Endothelial cell of umbilical vein (primary cell): ENCODE measurements at regions not wholly inside any gene's neighbourhood (a gene's known extent, or its start where the extent isn't known, plus 50 kb on each side); places are given as distances from the start of the nearest gene placed in this dataset.

Source experiments
- BruUV-seq: library from RNA; stranded (reverse); fragments of 400-500 nt; replicated peaks from 2 replicates; lab custom pipeline; 2021; lab: Mats Ljungman, UMichigan
- CTCF ChIA-PET: fragments of 300-600, 350-600 bp; sonication (Branson Sonifier 250); formaldehyde crosslinking; loops from one replicate; lab custom pipeline; 2021; ENCODE audit warnings: antibody characterized with exemption, inconsistent platforms; lab: Charles Lee
- POLR2A ChIA-PET: fragments of 300-600, 350-600 bp; sonication (Branson Sonifier 250); formaldehyde crosslinking; loops from one replicate; lab custom pipeline; 2021; ENCODE audit warnings: antibody characterized with exemption, inconsistent platforms; lab: Charles Lee
- DNase-seq: peaks from one replicate; pipeline ENCODE4 v3.0.0-alpha.2; 2011; ENCODE audit warnings: low read depth, low spot score
- FAIRE-seq: peaks from 2 replicates; lab custom pipeline; 2011; peaks lifted over from hg19 to GRCh38; lab: Jason Lieb, UNC
- H2AFZ ChIP-seq: 2 replicates; pipeline ENCODE4 v1.6.0; 2012; ENCODE audit warnings: low read depth, low read length, control low read depth, inconsistent platforms
- H3K27ac ChIP-seq: 2 replicates; pipeline ENCODE4 v1.5.1; 2011; ENCODE audit warnings: low read depth, mild to moderate bottlenecking, control low read depth, low read length, moderate library complexity; ENCODE audit not compliant: insufficient read depth
- H3K27me3 ChIP-seq, 2 experiments: 2 replicates each; pipeline versions ENCODE4 v1.6.0 to v1.6.1; 2011; ENCODE audit warnings: low read length in 2 of 2, mixed read lengths in 1 of 2; ENCODE audit not compliant: control insufficient read depth in 2 of 2, insufficient read depth in 2 of 2
- H3K36me3 ChIP-seq, 2 experiments: 2 replicates in 1 of 2; 3 replicates in 1 of 2; pipeline ENCODE4 v1.5.1; 2011; ENCODE audit warnings: low read length in 2 of 2, mild to moderate bottlenecking in 1 of 2, moderate library complexity in 1 of 2; ENCODE audit not compliant: control insufficient read depth in 2 of 2, insufficient read depth in 2 of 2; ENCODE audit errors: extremely low read depth in 1 of 2
- H3K4me1 ChIP-seq: 3 replicates; pipeline ENCODE4 v1.5.1; 2011; ENCODE audit warnings: mild to moderate bottlenecking, low read length; ENCODE audit not compliant: control insufficient read depth, insufficient read depth; ENCODE audit errors: extremely low read depth
- H3K4me2 ChIP-seq: 2 replicates; pipeline ENCODE4 v1.6.1; 2011; ENCODE audit warnings: low read length, control low read depth, mixed read lengths; ENCODE audit not compliant: insufficient read depth
- H3K4me3 ChIP-seq, 3 experiments: fragments of 200-600 bp in 1 of 3; sonication (generic), shearing (Covaris generic) in 1 of 3; replicated peaks in 1 of 3; 2 replicates each; pipeline ENCODE4 v1.5.1; 2011 to 2016; ENCODE audit warnings: control low read depth in 3 of 3, low read length in 3 of 3, mild to moderate bottlenecking in 2 of 3, inconsistent platforms in 1 of 3, low read depth in 1 of 3, moderate library complexity in 1 of 3; ENCODE audit not compliant: insufficient read depth in 1 of 3
- H3K79me2 ChIP-seq: 2 replicates; pipeline ENCODE4 v1.6.0; 2012; ENCODE audit warnings: low read length, inconsistent platforms; ENCODE audit not compliant: control insufficient read depth, insufficient read depth
- H3K9ac ChIP-seq: replicated peaks from 2 replicates; pipeline ENCODE3; 2011; ENCODE audit warnings: low read length, control low read depth; ENCODE audit not compliant: insufficient read depth; ENCODE audit errors: extremely low read depth
- H3K9me1 ChIP-seq: replicated peaks from 3 replicates; pipeline ENCODE4 v1.6.0; 2011; ENCODE audit warnings: mild to moderate bottlenecking, low read length; ENCODE audit not compliant: control insufficient read depth, insufficient read depth; ENCODE audit errors: extremely low read depth
- H3K9me3 ChIP-seq: replicated peaks from 2 replicates; pipeline ENCODE4 v1.5.1; 2012; ENCODE audit warnings: low read length, inconsistent platforms; ENCODE audit not compliant: control insufficient read depth, insufficient read depth
- H4K20me1 ChIP-seq: replicated peaks from 2 replicates; pipeline ENCODE3; 2011; ENCODE audit warnings: mild to moderate bottlenecking, low read length; ENCODE audit not compliant: control insufficient read depth, insufficient read depth; ENCODE audit errors: extremely low read depth
- CTCF ChIP-seq, 2 donors: IDR thresholded peaks; 1 replicate in 1 of 2; 2 replicates in 1 of 2; pipeline ENCODE4 v1.5.1; 2011; ENCODE audit warnings: low read length in 2 of 2, mild to moderate bottlenecking in 2 of 2, moderate library complexity in 2 of 2, control low read depth in 1 of 2, inconsistent platforms in 1 of 2, low read depth in 1 of 2; ENCODE audit not compliant: insufficient read depth in 1 of 2; ENCODE audit errors: extremely low read depth in 1 of 2
- FOS ChIP-seq: IDR thresholded peaks from 2 replicates; pipeline ENCODE4 v1.6.1; 2011; ENCODE audit warnings: mild to moderate bottlenecking, low read length, moderate library complexity, borderline replicate concordance; ENCODE audit not compliant: insufficient read depth
- GATA2 ChIP-seq: IDR thresholded peaks from 2 replicates; pipeline ENCODE4 v1.7.0; 2011; ENCODE audit warnings: low read depth, mild to moderate bottlenecking, moderate library complexity, mixed read lengths, low read length; ENCODE audit not compliant: insufficient read length, insufficient read depth
- POLR2AphosphoS5 ChIP-seq: IDR thresholded peaks from 2 replicates; pipeline ENCODE4 v1.6.1; 2012; ENCODE audit warnings: low read depth, mild to moderate bottlenecking, control low read depth, low read length, moderate library complexity; ENCODE audit not compliant: insufficient read depth
- dilution Hi-C: fragments of 300-500 bp; cut with MboI; formaldehyde crosslinking; loops from one replicate; pipeline ENCODE4 v1.15.0; 2019; ENCODE audit warnings: low sequenced_read_pairs; ENCODE audit not compliant: extremely low pct_ligation_motif_present
- intact Hi-C: fragments of 100-400 bp; cut with micrococcal nuclease; formaldehyde crosslinking; loops from one replicate; pipeline ENCODE4 v1.10.0; 2022

GRCh38 chr13:74675182-74675581, 541.0 kb upstream of the KLF12 start:
- Histone ChIP-seq H3K9me3 (no peaks in the 10 kb centered on the region), H3K4me1 (no peaks in the 10 kb centered on the region), H3K4me2 (no peak overlapping the region), H3K9me1 (no peaks in the 10 kb centered on the region), H3K4me3 (no peak overlapping the region), H4K20me1 (no peaks in the 10 kb centered on the region), H3K36me3 (no peaks in the 10 kb centered on the region), H3K27ac (no peak overlapping the region), H3K27me3 (no peaks in the 10 kb centered on the region), H3K79me2 (no peaks in the 10 kb centered on the region), H2AFZ (no peak overlapping the region), H3K9ac (no peak overlapping the region)
- DNase-seq (no peak), FAIRE-seq (no peak)
- CTCF ChIA-PET = interaction anchor here (0.9 to 1.5 kb wide), 2 partner anchors 12 to 544 kb away, joined by 3 to 4 read pairs; no protein-coding TSS in a partner anchor
- POLR2A ChIA-PET = no interaction called here
- no peak for TF ChIP-seq GATA2
- TF ChIP-seq POLR2AphosphoS5 = no peak
- no peak for TF ChIP-seq FOS
- BruUV-seq = no TSS peak
- intact Hi-C loops = no loop called here
- dilution Hi-C loops = no loop called here

- Histone ChIP-seq H3K9ac (no peak overlapping the region), H3K9me1 (no peaks in the 10 kb centered on the region), H3K4me3 (no peak overlapping the region), H2AFZ (no peak overlapping the region), H3K79me2 (no peaks in the 10 kb centered on the region), H3K4me1 (no peaks in the 10 kb centered on the region), H3K4me2 (no peak overlapping the region), H3K27ac (no peak overlapping the region), H3K36me3 (no peaks in the 10 kb centered on the region), H3K9me3 (no peaks in the 10 kb centered on the region), H3K27me3 (no peaks in the 10 kb centered on the region), H4K20me1 (no peaks in the 10 kb centered on the region)
- no peak for DNase-seq
- dilution Hi-C loops (no loop called here), intact Hi-C loops (no loop called here)
- TF ChIP-seq CTCF (IDR thresholded peaks at IDR 0.05; ENCODE audit: extremely low read depth in 1 of 2, insufficient read depth in 1 of 2, low read depth in 1 of 2, low read length in 2 of 2) = no peak
- ChIA-PET POLR2A (no interaction called here), CTCF (interaction anchor here (1.5 kb wide), 1 partner anchor 13 kb away, joined by 3 read pairs; no protein-coding TSS in a partner anchor)
- FAIRE-seq = no peak
- no TSS peak for BruUV-seq
These were observed 540.5 kb upstream of the KLF12 start for GRCh38 chr13:74674720-74675119.
